ENCODE measurements at regions not wholly inside any gene's neighbourhood (a gene's known extent, or its start where the extent isn't known, plus 50 kb on each side); places are given as distances from the start of the nearest gene placed in this dataset.
"Not testable (repeated sequence)": the region's sequence is repeated elsewhere in the genome, so short reads cannot be mapped to it uniquely, and the experiment has no call there.

DNA sequence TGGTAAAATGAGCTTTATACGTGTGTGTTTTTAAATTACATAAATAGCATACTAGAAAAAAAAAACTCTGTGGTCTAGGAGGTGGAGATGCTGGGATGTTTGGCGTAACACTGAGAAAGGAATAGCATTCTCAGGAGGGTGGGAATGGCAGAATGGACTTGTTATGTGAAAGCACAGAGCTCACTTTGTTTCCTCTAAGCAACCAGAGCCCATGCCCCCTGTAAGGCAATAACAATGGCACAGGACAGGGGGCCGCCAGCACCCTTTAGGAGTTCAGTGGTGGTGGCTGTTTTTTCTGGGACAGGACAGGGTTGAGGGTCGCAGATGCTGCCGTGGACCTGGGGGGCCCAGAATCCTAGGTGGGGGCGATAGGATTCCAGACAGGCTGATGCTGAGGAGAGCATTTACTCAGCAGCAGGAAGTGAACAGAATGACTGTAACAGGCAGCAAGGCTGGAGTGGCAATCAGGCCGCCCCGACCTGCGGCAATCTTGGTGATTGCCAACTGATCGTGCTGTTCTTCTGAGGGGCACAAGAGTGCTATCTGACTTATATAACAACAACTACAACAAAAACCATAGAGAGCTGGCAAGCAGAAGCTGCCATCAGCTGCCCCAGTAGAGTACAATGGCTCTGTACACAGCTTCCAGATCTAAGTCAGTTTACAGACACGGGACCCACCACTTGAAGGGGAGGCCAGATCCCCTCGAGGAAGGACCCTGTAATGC, 160.4 kb downstream of the UACA start:
- DNase-seq (ENCODE audit: low spot score) = no peak

DNA sequence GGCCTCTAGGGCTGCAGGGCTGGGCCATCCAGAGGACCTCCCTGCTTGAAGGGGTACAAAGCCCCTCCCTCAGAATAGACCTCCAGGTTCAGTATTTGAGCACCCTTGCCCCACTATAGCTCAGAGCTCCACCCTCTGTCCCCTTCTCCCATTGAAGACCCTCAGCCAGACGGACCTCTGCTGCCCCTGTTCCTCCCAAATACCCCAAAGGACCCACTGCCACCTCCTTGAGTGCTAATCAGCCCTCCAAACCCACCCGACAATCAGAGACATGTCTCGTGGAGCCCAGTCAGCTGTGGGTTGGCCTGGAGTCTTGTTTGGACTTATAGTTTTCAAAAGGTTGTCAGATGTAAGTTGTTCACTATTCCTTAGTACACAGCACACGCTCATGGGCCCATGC, 161.1 kb downstream of the UACA start:
- no peak for DNase-seq (ENCODE audit: low spot score)

DNA sequence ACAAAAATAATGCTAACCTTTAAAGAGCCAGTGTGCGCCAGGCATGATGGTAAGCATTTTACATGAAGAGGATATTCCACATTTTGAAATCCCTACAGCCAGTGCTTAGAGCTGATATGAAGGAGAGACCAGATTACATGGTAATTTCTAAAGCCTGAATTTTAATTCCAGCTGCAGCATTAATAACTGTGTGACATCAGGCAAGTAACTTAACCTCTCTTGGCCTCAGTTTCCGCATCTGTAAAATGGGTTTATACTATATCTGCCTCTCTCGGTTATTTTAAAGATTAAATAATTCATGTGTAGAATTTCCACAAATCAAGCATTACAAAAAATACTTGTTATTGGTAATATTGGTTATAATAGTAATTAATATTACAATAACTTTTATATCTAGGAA, 165.4 kb downstream of the UACA start:
- no peak for DNase-seq (ENCODE audit: low spot score)

DNA sequence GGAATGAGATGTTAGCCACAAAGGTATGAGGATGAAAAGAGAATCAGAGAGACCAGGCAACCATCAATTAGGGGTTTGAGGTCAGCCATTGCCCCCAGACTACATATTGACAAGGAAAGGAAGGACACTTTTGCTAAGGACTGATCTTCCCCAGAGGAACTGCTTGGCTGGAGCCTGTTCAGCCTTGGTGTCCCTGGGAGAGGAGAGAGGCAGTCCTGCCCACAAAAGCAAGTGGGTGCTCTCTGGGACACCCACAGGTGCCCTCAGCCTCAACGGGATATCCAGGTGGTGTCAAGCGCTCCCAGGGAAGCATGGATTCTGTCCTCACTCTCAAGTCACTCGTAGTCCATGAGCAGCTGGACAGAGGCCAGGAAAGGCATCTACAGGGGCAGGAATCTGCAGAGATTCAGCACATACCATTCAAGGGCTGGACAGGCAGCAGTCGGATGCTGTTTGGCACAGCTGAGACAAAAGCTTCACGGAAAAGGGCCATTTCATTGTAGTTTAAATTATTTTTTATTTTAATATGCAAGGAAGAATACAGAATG, 166.2 kb downstream of the UACA start:
- peak; percentile 18 for DNase-seq (ENCODE audit: low spot score)

DNA sequence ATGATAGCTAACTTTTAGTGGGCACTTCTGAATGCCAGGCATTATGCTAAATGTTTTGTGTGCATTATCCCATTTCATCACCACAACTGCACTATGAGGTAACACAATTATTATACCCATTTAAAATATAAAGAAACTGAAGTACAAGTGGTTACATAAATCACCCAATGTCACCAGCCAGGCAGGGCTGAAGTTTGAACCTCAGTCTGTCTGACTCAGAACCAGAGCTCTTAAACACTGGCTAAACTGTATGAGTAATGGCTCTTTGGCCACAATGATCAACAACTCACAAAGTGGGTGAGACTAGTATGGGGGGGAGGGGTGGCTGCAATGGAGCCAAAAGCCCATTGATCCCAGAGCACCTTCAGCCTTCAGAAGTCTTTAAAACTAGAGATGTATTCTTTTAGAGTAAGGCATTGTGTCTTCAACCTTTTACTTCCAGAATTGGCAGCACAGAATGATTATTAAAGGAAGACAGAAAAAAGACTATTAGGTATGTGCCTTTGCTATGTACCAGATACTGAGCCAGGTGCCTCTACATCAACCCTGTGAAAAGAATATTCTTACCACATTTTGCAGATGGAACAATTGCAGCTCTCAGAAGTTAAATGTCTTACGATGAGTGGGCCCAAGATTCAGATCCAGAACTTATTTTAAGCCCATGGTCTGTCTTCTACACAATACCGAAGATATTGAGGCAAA, 166.9 kb downstream of the UACA start:
- peak; percentile 81 for DNase-seq (ENCODE audit: low spot score)

DNA sequence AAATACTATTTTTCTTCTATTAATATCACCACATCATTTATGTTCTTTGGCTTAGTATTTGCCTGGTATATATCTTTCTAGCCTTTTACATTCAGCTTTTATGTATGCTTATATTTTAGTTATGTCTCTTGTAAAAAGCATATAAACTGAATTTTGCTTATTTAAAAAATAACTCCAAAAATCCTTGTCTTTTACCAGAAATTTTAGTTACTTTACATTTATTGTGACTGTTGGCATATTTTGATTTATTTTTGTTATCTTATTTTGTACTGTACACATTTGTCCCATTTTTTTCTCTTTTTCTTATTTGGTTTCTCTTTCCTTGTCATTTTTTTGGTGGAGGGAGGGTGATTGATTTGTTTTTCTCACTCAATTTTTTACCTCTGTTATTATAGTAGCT, 169.6 kb downstream of the UACA start:
- no peak for DNase-seq (ENCODE audit: low spot score)

DNA sequence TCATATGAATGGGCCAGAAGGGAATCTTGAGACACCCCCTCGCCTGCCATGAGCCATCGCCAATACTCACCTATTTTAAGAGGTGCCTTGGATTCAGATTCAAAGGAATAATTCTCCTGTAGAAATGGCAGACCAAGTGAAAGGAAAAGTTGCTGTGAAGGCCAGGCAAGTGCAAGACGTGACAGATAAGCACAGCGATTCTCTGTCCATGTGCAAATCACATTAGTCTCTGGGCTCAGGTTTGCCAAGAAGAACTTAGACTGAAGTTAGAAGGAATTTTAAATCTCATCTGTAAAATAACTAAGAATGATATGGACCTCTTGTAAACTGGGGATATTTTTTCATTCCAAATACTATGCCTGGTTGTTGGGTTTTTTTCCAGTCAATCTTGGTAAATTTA, 173.6 kb downstream of the UACA start:
- no peak for DNase-seq (ENCODE audit: low spot score)

DNA sequence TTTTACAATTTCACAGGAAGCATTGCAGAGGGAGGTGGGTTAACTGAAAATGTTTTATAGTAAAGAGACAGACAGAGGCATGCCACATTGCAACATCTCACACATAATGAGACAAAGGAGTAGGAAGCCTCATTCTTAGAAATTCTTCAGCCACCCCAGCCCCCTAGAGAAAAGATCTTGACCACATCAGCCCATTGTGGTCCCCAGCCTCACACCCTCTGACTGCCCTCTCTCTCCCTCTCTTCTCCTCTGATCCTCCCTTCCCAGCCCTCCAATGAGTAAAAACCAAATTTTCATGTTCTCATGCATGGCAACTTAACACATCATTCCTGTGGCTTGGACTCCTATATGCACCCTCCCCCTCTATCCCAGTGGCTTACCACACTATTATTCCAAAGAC, 174.1 kb downstream of the UACA start:
- DNase-seq (ENCODE audit: low spot score) = no peak

DNA sequence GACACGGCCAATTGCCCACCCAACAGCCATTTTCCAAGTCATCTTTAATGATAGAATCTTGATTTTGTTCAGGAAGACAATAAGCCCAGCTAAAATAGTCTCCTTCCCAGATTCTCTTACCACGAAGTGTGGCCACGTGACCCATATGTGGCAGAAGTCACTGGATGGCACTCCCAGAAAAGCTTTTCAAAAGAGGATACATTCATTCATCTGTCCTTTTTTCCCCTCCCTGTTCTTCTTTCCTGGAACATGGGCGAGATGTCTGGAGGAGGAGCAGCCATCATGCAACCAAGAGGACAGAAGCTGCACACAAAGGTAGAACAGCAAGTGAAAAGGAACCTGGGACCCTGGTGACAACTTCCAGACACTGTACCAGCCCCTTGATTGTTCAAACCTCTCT, 174.7 kb downstream of the UACA start:
- no peak for DNase-seq (ENCODE audit: low spot score)

DNA sequence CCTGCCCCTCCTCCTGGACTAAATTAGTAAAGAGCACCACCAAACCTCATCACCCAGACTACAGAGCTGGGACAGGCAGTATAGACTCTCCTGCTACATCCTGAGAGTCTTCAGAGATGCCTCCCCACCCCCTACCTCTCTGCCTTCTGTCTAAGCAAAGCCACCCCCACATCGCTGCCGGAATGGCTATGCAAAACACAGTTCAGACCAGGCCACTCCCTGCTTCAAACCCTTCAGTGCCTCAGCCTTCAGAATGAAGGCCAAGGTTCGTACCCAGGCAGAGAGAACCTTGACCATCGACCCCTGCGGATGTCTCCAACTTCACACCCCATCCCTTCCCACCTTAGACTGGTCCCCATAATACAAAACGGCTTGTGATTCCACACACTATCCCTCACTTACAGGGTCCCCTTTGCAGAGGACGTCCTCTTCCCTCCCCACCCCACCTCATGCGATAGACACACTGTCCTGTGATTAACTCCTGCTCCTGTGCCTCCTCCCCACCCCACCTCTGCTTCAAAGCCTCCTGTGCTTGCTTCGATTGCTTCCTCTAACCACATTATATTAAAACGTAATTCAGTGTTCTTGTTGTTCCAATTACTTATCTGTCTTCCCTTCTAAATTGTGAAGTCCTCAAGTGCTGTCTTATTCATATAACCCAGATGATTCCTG, 175.3 kb downstream of the UACA start:
- DNase-seq (ENCODE audit: low spot score) = no peak

DNA sequence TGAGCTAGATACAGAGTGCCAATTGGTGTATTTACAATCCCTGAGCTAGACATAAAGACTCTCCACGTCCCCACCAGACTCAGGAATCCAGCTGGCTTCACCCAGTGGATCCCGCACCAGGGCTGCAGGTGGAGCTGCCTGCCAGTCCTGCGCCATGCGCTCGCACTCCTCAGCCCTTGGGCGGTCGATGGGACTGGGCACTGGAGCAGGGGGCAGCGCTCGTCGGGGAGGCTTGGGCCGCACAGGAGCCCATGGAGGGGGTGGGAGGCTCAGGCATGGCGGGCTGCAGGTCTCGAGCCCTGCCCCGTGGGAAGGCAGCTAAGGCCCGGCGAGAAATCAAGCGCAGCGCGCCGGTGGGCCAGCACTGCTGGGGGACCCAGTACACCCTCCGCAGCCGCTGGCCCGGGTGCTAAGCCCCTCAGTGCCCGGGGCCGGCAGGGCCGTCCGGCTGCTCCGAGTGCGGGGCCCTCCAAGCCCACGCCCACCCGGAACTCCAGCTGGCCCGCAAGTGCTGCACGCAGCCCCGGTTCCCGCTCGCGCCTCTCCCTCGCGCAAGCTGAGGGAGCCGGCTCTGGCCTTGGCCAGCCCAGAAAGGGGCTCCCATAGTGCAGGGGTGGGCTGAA, 176.2 kb downstream of the UACA start:
- not testable (repeated sequence) for DNase-seq (ENCODE audit: low spot score)

DNA sequence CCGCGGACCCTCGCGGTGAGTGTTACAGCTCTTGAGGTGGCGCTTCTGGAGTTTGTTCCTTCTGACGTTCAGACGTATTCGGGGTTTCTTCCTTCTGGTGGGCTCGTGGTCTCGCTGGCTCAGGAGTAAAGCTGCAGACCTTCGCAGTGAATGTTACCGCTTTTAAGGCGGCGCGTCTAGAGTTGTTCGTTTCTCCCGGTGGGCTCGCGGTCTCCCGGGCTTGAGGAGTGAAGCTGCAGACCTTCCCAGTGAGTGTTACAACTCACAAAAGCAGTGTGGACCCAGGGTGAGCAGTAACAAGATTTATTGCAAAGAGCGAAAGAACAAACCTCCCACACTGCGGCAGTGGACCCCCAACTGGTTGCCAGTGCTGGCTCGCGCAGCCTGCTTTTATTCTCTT, 177.1 kb downstream of the UACA start:
- no peak for DNase-seq (ENCODE audit: low spot score)

DNA sequence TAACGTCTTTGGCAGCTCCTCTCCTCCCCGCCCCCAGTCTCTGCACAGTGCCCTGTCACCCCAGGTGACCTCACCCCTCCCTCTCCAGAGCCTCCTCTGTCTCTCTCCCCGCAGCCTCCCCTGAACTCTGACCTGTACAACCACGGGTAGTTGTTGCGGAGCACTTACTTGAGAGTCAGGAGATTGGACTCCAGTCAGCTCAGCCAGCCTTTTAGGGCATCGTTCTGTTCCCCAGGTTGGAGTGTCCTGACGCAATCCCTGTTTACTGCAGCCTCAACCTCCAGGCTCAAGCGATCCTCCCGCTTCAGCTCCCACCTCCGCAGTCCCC, 177.7 kb downstream of the UACA start:
- DNase-seq (ENCODE audit: low spot score) = no peak

DNA sequence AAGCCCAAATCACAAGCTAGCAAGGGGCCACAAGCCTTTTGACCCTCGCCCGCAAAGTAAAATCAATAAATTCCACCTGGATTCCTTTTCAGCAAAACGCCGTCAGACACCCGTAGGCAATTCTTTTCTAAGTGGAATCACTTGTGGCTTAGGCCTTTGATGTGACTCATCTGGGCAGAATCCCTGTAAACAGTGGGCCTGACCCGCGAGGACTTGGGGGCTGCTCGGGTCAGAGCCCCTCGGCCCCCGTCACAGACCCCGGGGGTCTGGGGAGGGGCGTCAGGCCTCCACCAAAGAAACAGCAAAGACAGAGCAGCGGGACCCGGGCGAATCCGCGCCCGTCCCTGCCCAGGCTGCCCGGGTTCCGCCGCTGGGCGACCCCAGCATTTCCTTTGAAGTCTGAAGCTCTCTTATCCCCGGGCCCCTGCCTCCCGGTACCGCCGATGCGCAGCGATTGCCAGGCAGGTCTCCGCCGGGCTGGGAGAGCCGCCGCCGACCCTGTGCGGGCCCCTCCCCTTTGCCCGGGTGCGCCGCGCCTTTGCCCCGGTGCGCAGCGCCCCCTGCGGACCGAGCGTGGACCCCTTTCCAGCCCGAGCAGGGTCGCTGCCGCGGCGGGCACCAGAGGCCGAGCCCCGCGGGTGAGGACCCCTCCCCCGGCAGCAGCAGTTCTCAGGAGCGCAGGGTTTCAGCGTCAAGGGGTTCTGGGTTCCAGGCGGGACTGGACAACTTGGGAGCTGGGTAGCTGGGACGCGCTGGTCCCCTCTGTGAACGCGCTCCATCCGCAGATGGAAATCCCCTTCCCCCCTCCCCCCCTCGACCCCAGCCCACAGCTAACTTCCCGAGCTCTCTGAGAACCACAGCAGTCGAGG, 178.3 kb downstream of the UACA start:
- peak; percentile 43 for DNase-seq (ENCODE audit: low spot score)

DNA sequence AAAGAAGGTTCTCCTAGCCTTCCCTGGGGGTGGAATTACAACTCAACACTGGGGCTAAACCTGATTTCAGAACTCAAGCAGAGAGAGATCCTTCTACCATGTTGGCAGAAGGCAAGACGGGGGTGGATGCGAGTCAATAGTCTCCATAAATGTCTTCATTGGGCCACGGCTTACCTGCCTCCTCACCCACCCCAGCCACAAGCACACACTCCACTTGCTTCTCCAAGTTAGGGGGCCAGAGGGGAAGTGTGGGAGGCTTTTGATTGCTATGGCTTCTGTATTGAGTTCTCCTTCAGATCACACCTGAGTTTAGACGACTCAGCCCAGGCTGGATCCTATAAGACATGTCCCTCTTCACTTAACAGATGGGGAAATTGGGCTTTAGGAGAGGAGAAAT, 178.9 kb downstream of the UACA start:
- DNase-seq (ENCODE audit: low spot score) = no peak

DNA sequence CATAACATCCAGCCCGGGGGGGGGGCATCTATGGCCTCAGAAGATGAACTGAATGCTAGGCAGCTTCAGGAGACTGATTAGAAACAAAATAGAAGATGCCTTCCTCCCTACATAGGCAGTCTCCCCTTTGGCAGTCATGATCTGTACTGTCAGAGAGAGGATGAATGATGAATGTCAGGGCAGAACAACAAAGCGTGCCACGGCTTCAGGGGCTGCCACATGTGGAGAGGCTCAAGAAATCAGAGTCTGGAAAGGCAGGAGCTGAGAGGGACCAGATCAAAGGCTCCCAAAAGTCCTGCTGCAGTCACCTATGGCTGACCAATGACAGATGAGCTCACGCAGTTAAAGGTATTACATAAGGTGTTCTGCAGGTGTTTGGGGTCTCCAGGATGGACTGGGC, 180.4 kb downstream of the UACA start:
- DNase-seq (ENCODE audit: low spot score) = no peak

DNA sequence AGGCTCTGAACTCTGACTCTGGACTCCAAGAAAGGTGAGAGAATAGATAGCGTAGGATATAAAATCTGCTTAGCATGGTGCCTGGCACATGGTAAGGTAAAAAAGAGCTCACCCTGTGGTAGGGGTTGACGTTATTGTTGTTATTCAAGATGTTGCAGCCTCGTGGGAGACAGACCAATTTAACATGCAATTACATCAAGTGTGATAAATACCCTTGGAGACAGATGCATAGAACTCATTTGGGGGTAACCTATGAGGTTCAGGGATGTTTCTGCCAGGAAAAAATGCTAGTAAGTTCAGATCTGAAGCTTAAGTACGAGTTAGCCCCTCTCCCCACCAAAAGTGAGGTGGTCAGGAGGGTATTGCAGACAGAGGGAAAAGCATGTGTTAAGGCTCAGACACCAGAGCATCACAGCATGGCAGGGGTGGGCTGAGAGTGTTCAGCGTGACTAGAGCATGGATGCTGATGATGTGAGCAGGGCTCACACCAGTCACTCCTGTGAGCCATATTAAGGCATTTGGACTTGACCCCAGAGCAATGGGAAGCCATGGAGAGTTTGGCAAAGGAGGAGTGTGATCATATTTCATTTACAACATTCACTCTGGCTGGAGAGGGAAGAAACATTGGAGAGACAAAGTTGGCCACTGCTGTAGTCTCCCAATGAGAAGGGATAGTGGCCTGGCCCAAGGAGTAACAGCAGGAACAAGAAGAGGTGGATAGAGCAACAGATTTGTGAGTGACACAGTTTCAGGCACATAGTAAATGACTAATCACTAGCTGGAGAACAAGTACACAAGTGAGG, 181.0 kb downstream of the UACA start:
- DNase-seq (ENCODE audit: low spot score) = no peak

DNA sequence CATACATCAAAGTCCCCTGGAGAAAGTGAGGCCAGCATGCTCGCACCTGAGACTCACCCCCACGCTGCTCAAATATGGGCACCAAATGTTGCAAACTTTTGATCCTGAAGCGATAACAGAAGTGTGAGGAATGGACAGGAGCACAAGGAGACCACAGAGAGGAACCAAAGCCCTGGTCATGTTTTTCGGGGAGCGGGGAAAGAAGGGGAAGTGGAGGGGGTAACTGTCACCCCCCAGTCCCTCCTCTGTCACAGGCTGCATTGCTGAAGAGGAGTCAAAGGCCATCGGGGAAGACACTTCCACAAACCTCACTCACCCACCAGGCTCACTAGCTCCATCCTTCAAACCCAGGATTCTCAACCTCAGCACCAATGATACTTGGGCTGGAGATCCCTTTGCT, 182.4 kb downstream of the UACA start:
- no peak for DNase-seq (ENCODE audit: low spot score)

DNA sequence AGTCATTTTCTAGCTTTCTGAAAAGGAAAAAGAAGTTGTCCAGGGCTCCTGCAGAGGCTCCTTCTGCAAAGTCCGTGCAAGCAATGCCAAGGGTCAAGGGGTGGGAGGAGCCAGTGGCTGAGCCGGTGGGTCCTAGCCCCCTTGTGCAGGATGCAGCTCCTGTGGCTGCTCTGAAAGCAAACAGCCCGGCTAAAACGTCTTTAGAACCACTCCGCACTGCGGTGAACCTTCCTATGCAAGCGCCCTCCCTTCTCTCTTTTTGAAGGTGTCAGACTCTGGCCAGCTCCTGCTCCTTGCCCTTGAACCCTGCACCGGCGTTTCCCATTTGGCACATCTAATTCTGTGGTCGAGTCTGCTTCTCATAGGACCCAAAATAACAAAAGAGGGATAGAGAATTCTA, 183.1 kb downstream of the UACA start:
- no peak for DNase-seq (ENCODE audit: low spot score)

DNA sequence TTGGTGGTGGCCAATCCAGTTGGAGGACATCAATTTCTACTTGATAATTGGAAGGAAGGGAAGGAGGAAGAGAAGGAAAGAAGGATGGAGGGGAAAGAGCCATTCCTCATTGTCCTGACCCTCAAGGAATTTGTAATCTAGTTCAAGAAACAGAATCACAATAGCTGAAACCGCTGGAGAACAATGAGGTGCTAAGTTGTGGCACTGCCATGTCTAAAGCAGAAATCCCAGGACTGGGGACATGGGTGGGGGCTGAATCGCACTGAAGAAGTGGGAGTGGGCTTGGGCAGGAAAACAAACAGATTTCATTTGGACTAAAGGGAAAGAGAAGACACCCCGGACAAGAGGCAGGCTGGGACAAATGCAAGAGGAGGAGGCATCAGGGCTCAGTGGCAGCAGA, 183.6 kb downstream of the UACA start:
- DNase-seq (ENCODE audit: low spot score) = no peak

DNA sequence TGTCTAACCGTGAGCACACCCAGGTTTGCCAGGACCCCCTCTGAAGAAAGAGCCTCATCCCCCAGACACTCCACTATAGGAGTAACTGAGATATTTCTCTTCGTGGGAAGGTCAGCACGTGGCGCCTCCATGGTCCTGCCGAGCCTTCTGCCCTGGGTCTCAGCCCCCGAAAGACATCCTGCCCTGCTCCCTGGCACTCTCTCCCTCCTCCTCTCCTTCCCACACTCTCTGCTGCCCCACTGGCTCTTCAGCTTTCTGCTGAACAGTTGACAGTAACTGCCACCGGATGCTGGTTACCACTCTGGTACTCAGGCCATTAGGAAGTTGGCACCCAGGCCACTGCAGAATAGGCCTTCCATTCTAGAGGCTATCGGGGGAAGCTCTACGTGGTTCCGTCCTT, 185.2 kb downstream of the UACA start:
- DNase-seq (ENCODE audit: low spot score) = no peak
